ENCODE measurements at regions not wholly inside any gene's neighbourhood (a gene's known extent, or its start where the extent isn't known, plus 50 kb on each side); places are given as distances from the start of the nearest gene placed in this dataset.
"Not testable (repeated sequence)": the region's sequence is repeated elsewhere in the genome, so short reads cannot be mapped to it uniquely, and the experiment has no call there.

DNA sequence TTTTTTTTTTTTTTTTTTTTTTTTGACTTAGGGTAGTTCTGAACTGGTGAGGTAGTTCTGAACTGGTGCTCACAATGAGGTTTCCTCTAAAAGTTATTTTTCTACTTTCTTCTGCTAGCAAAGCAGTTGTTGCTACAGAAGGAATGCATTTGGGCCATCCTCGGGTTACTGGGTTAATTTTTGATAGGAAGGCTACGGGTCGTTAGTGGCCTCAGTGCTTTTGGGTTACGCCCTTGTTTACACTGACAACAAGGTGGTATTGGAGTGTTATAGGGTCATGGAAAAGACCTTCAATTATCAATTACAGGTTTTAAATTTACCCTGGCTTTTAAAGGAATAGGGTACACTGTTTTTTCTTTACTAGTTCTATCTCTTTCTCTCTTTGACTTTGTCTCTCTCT, 1183.7 kb upstream of the CDH2 start:
- TF ChIP-seq POLR2A, POLR2AphosphoS5, EP300 (IDR thresholded peaks at IDR 0.05): not testable (repeated sequence)
- TF ChIP-seq, protein P1, sequence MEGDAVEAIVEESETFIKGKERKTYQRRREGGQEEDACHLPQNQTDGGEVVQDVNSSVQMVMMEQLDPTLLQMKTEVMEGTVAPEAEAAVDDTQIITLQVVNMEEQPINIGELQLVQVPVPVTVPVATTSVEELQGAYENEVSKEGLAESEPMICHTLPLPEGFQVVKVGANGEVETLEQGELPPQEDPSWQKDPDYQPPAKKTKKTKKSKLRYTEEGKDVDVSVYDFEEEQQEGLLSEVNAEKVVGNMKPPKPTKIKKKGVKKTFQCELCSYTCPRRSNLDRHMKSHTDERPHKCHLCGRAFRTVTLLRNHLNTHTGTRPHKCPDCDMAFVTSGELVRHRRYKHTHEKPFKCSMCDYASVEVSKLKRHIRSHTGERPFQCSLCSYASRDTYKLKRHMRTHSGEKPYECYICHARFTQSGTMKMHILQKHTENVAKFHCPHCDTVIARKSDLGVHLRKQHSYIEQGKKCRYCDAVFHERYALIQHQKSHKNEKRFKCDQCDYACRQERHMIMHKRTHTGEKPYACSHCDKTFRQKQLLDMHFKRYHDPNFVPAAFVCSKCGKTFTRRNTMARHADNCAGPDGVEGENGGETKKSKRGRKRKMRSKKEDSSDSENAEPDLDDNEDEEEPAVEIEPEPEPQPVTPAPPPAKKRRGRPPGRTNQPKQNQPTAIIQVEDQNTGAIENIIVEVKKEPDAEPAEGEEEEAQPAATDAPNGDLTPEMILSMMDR (IDR thresholded peaks at IDR 0.05), result not testable (repeated sequence)
